IMR-90 (cell line): ENCODE measurements at regions not wholly inside any gene's neighbourhood (a gene's known extent, or its start where the extent isn't known, plus 50 kb on each side); places are given as distances from the start of the nearest gene placed in this dataset.
A peak's percentile ranks its signal among the peaks of the same experiment; 100 is the strongest.
"Not testable (repeated sequence)": the region's sequence is repeated elsewhere in the genome, so short reads cannot be mapped to it uniquely, and the experiment has no call there.

Source experiments
- ATAC-seq: fragments of 200-7000 bp; cut with Tn5 transposase; 2 replicates; pipeline ENCODE4 v1.9.1; 2020; ENCODE audit warnings: low read depth, mild to moderate bottlenecking, moderate library complexity
- BruUV-seq: library from RNA; stranded (reverse); fragments of 400-500 nt; replicated peaks from 2 replicates; lab custom pipeline; 2021; lab: Mats Ljungman, UMichigan
- CTCF ChIA-PET: fragments of 300-600 bp; formaldehyde crosslinking; extraction: SDS; loops from one replicate; lab custom pipeline; 2021; ENCODE audit warnings: antibody characterized with exemption; lab: Yijun Ruan, JAX
- POLR2A ChIA-PET: fragments of 300-600 bp; sonication (Branson Sonifier 250); formaldehyde crosslinking; loops from one replicate; lab custom pipeline; 2022; ENCODE audit warnings: antibody characterized with exemption; ENCODE audit not compliant: unreplicated experiment; lab: Charles Lee
- DNase-seq: peaks from one replicate; pipeline ENCODE4 v3.0.0; 2013
- H2AFZ ChIP-seq: replicated peaks from 2 replicates; pipeline ENCODE3; 2013; ENCODE audit warnings: low read length, mild to moderate bottlenecking; ENCODE audit not compliant: poor library complexity
- H2AK5ac ChIP-seq: 2 replicates; pipeline ENCODE4 v1.6.1; 2013; ENCODE audit warnings: low read depth, low read length, inconsistent platforms
- H2AK9ac ChIP-seq: replicated peaks from 2 replicates; pipeline ENCODE3; 2013; ENCODE audit warnings: mild to moderate bottlenecking, low read depth, low read length, moderate library complexity; ENCODE audit not compliant: poor library complexity
- H2BK120ac ChIP-seq: 2 replicates; pipeline ENCODE4 v1.6.1; 2013; ENCODE audit warnings: low read depth, low read length, inconsistent platforms
- H2BK15ac ChIP-seq: 3 replicates; pipeline ENCODE4 v1.6.1; 2013; ENCODE audit warnings: low read depth, low read length, inconsistent platforms
- H2BK20ac ChIP-seq: 2 replicates; pipeline ENCODE4 v1.6.1; 2013; ENCODE audit warnings: low read depth, mild to moderate bottlenecking, inconsistent platforms, low read length, moderate library complexity
- H2BK5ac ChIP-seq: 2 replicates; pipeline ENCODE4 v1.6.1; 2013; ENCODE audit warnings: mild to moderate bottlenecking, low read depth, low read length, inconsistent platforms; ENCODE audit not compliant: poor library complexity, severe bottlenecking
- H3K14ac ChIP-seq: replicated peaks from 2 replicates; pipeline ENCODE4 v1.6.1; 2013; ENCODE audit warnings: low read depth, low read length, inconsistent platforms
- H3K18ac ChIP-seq: 2 replicates; pipeline ENCODE4 v1.6.1; 2013; ENCODE audit warnings: low read depth, low read length, control low read depth
- H3K23ac ChIP-seq: 2 replicates; pipeline ENCODE4 v1.6.1; 2013; ENCODE audit warnings: low read depth, low read length, inconsistent platforms
- H3K27ac ChIP-seq: 2 replicates; pipeline ENCODE4 v1.5.1; 2013; ENCODE audit warnings: mild to moderate bottlenecking, control low read depth, low read length; ENCODE audit not compliant: insufficient read depth
- H3K27me3 ChIP-seq: 2 replicates; pipeline ENCODE4 v1.6.1; 2013; ENCODE audit warnings: low read length; ENCODE audit not compliant: control insufficient read depth, insufficient read depth
- H3K36me3 ChIP-seq: 2 replicates; pipeline ENCODE4 v1.6.1; 2013; ENCODE audit warnings: low read length, mixed read lengths; ENCODE audit not compliant: control insufficient read depth, insufficient read depth
- H3K4ac ChIP-seq: 2 replicates; pipeline ENCODE4 v1.6.1; 2013; ENCODE audit warnings: low read depth, low read length, inconsistent platforms
- H3K4me1 ChIP-seq: 2 replicates; pipeline ENCODE4 v1.6.1; 2013; ENCODE audit warnings: low read length, mixed read lengths; ENCODE audit not compliant: control insufficient read depth, insufficient read depth
- H3K4me2 ChIP-seq: 2 replicates; pipeline ENCODE4 v1.6.1; 2013; ENCODE audit warnings: low read depth, mild to moderate bottlenecking, control low read depth, low read length, moderate library complexity
- H3K4me3 ChIP-seq: 2 replicates; pipeline ENCODE4 v1.5.1; 2013; ENCODE audit warnings: low read depth, mild to moderate bottlenecking, control low read depth, low read length, moderate library complexity; ENCODE audit not compliant: insufficient read depth
- H3K56ac ChIP-seq: 2 replicates; pipeline ENCODE4 v1.6.1; 2013; ENCODE audit warnings: low read length, inconsistent platforms; ENCODE audit not compliant: insufficient read depth; ENCODE audit errors: extremely low read depth
- H3K79me1 ChIP-seq, 2 experiments: 2 replicates each; pipeline ENCODE4 v1.6.1; 2013; ENCODE audit warnings: low read length in 2 of 2, inconsistent platforms in 1 of 2, low read depth in 1 of 2
- H3K9ac ChIP-seq: 2 replicates; pipeline ENCODE4 v1.6.1; 2013; ENCODE audit warnings: low read depth, low read length, control low read depth
- H3K9me1 ChIP-seq: 2 replicates; pipeline ENCODE4 v1.6.1; 2013; ENCODE audit warnings: low read length, inconsistent platforms; ENCODE audit not compliant: insufficient read depth
- H3K9me3 ChIP-seq: 2 replicates; pipeline ENCODE4 v1.6.1; 2013; ENCODE audit warnings: low read length; ENCODE audit not compliant: control insufficient read depth, insufficient read depth
- H4K20me1 ChIP-seq: 2 replicates; pipeline ENCODE4 v1.6.1; 2013; ENCODE audit warnings: low read length, inconsistent platforms; ENCODE audit not compliant: insufficient read depth
- H4K5ac ChIP-seq: 2 replicates; pipeline ENCODE4 v1.6.1; 2013; ENCODE audit warnings: mild to moderate bottlenecking, low read depth, low read length, control low read depth
- H4K8ac ChIP-seq, 2 experiments: 2 replicates each; pipeline ENCODE4 v1.6.1; 2013; ENCODE audit warnings: low read depth in 2 of 2, low read length in 2 of 2, control low read depth in 1 of 2, inconsistent platforms in 1 of 2
- H4K91ac ChIP-seq: 2 replicates; pipeline ENCODE4 v1.6.1; 2013; ENCODE audit warnings: low read depth, low read length, inconsistent platforms; ENCODE audit not compliant: insufficient read depth
- WGBS, 2 experiments: methylation state at CpG; one replicate each; pipeline versions ENCODE4 v1.1.5 to v1.1.7; 2013; ENCODE audit warnings: missing lambda C conversion rate in 2 of 2; ENCODE audit not compliant: insufficient read length in 1 of 2; ENCODE audit errors: extremely low coverage in 2 of 2; 5-methylcytosine and 5-hydroxymethylcytosine counted together
- dilution Hi-C: fragments of 300-500 bp; cut with HindIII; formaldehyde crosslinking; loops from one replicate; pipeline ENCODE4 v1.14.3; 2018; ENCODE audit warnings: low sequenced_read_pairs; ENCODE audit not compliant: unreplicated experiment
- in situ Hi-C: fragments of 300-500 bp; cut with MboI; formaldehyde crosslinking; loops from 3 replicates; pipeline ENCODE4 v1.14.3; 2019; ENCODE audit warnings: low sequenced_read_pairs, inconsistent platforms, mixed read lengths
- intact Hi-C: fragments of 100-400 bp; cut with micrococcal nuclease; formaldehyde crosslinking; loops from 2 replicates; pipeline ENCODE4 v1.10.0; 2022

GRCh38 chr5:177671755-177672690 lies 72.1 kb downstream of the B4GALT7 start:
- intact Hi-C loops, DNase-seq, H3K23ac ChIP-seq, CTCF ChIA-PET, H3K79me1 ChIP-seq, H4K8ac ChIP-seq, H3K27me3 ChIP-seq, H3K56ac ChIP-seq, H3K9ac ChIP-seq, BruUV-seq, H3K18ac ChIP-seq, H3K14ac ChIP-seq, H2BK20ac ChIP-seq, POLR2A ChIA-PET, H2BK5ac ChIP-seq, H3K4me2 ChIP-seq, H2BK15ac ChIP-seq, H4K20me1 ChIP-seq, H3K27ac ChIP-seq, in situ Hi-C loops, H2AK5ac ChIP-seq, H2BK120ac ChIP-seq, H2AK9ac ChIP-seq, H3K4ac ChIP-seq, H3K4me1 ChIP-seq, dilution Hi-C loops, H4K91ac ChIP-seq, H2AFZ ChIP-seq, H3K9me1 ChIP-seq, H4K5ac ChIP-seq, H3K36me3 ChIP-seq, H3K9me3 ChIP-seq: not testable (repeated sequence)
- peak; percentile 80 for ATAC-seq
- WGBS, 2 experiments = no CpG with 5 or more reads among the region's 110 CpGs
- H3K4me3 ChIP-seq = peak overlapping the region; percentile 62
